ENCODE measurements at regions not wholly inside any gene's neighbourhood (a gene's known extent, or its start where the extent isn't known, plus 50 kb on each side); places are given as distances from the start of the nearest gene placed in this dataset.

- ChIA-PET CTCF (no interaction called here), POLR2A (no interaction called here)
- Histone ChIP-seq H3K4me1 (ENCODE audit: control insufficient read depth, extremely low read depth, insufficient read depth, low read length) (no peaks in the 10 kb centered on the region), H3K79me2 (ENCODE audit: control insufficient read depth, insufficient read depth, low read length) (no peaks in the 10 kb centered on the region), H3K4me2 (ENCODE audit: insufficient read depth, low read length) (no peak overlapping the region), H3K27ac (ENCODE audit: insufficient read depth, low read depth, low read length) (no peak overlapping the region), H2AFZ (ENCODE audit: low read depth, low read length) (no peak overlapping the region), H4K20me1 (replicated peaks; ENCODE audit: control insufficient read depth, extremely low read depth, insufficient read depth, low read length) (no peaks in the 10 kb centered on the region), H3K9ac (replicated peaks; ENCODE audit: extremely low read depth, insufficient read depth, low read length) (no peak overlapping the region), H3K4me3 (replicated peaks in 1 of 3; ENCODE audit: insufficient read depth in 1 of 3, low read depth in 1 of 3, low read length in 3 of 3) (no peak overlapping the region), H3K9me1 (replicated peaks; ENCODE audit: control insufficient read depth, extremely low read depth, insufficient read depth, low read length) (no peaks in the 10 kb centered on the region), H3K36me3 (ENCODE audit: control insufficient read depth in 2 of 2, extremely low read depth in 1 of 2, insufficient read depth in 2 of 2, low read length in 2 of 2) (no peaks in the 10 kb centered on the region), H3K9me3 (replicated peaks; ENCODE audit: control insufficient read depth, insufficient read depth, low read length) (peaks cover 6% of the 10 kb centered on the region), H3K27me3 (ENCODE audit: control insufficient read depth in 2 of 2, insufficient read depth in 2 of 2, low read length in 2 of 2) (no peaks in the 10 kb centered on the region)
- TF ChIP-seq POLR2A (IDR thresholded peaks at IDR 0.05; ENCODE audit: low read depth, low read length) (no peak), EZH2 (IDR thresholded peaks at IDR 0.05; ENCODE audit: borderline replicate concordance, low read depth, low read length, severe bottlenecking) (no peak), POLR2AphosphoS5 (IDR thresholded peaks at IDR 0.05; ENCODE audit: insufficient read depth, low read depth, low read length) (no peak), CTCF (IDR thresholded peaks at IDR 0.05; ENCODE audit: extremely low read depth in 1 of 2, insufficient read depth in 1 of 2, low read depth in 1 of 2, low read length in 2 of 2) (no peak), JUN (IDR thresholded peaks at IDR 0.05; ENCODE audit: borderline replicate concordance, insufficient read depth, insufficient read length, low read depth) (no peak), FOS (IDR thresholded peaks at IDR 0.05; ENCODE audit: borderline replicate concordance, insufficient read depth, low read length) (no peak), MAX (IDR thresholded peaks at IDR 0.05; ENCODE audit: insufficient read depth, insufficient read length) (no peak), GATA2 (IDR thresholded peaks at IDR 0.05; ENCODE audit: insufficient read depth, insufficient read length, low read depth, low read length) (no peak)
- dilution Hi-C loops (cut with MboI; ENCODE audit: extremely low pct_ligation_motif_present, low sequenced_read_pairs) (no loop called here), intact Hi-C loops (cut with micrococcal nuclease) (no loop called here)
- DNase-seq (ENCODE audit: low read depth, low spot score) (no peak), FAIRE-seq (no peak)
- BruUV-seq (replicated peaks), result no TSS peak
These were observed 1494.6 kb upstream of the DDX18 start for GRCh38 chr2:116319935-116320334.
